OCI-LY7 (cell line): ENCODE measurements at regions not wholly inside any gene's neighbourhood (a gene's known extent, or its start where the extent isn't known, plus 50 kb on each side); places are given as distances from the start of the nearest gene placed in this dataset.

Source experiments
- EZH2phosphoT487 ChIP-seq: fragments of 200-600 bp; sonication (generic); IDR thresholded peaks from 2 replicates; pipeline ENCODE4 v1.6.1; 2018; ENCODE audit warnings: low read depth, borderline replicate concordance, mild to moderate bottlenecking, mixed run types, antibody characterized with exemption, low read length, moderate library complexity, mixed read lengths
- TF ChIP-seq, protein P1 (sequence below): fragments of 200-600 bp; sonication (generic); conservative IDR thresholded peaks from 2 replicates; pipeline ENCODE4 v1.5.1; 2014; ENCODE audit warnings: mild to moderate bottlenecking, antibody characterized with exemption, low read length, moderate library complexity, mixed read lengths

DNA sequence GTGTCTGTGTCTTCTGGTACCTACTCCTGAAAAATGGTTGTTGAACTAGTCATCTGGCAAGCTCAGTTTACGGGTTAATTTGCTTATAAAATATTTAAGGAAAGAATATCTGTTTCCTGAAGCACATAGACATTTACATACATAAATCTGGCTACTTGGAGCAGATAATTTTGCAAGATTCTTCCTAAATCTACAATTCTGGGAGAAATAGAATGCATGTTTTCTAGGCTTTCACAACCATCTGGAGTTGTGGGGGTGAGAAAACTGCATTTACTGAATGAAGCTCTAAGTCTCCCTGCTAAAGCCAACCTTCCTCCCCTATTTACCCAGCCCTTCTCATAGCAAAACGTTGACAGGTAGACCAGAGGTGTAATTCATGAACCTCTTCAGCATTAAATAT lies 393.7 kb upstream of the ARGLU1 start:
- TF ChIP-seq, protein P1, sequence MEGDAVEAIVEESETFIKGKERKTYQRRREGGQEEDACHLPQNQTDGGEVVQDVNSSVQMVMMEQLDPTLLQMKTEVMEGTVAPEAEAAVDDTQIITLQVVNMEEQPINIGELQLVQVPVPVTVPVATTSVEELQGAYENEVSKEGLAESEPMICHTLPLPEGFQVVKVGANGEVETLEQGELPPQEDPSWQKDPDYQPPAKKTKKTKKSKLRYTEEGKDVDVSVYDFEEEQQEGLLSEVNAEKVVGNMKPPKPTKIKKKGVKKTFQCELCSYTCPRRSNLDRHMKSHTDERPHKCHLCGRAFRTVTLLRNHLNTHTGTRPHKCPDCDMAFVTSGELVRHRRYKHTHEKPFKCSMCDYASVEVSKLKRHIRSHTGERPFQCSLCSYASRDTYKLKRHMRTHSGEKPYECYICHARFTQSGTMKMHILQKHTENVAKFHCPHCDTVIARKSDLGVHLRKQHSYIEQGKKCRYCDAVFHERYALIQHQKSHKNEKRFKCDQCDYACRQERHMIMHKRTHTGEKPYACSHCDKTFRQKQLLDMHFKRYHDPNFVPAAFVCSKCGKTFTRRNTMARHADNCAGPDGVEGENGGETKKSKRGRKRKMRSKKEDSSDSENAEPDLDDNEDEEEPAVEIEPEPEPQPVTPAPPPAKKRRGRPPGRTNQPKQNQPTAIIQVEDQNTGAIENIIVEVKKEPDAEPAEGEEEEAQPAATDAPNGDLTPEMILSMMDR: no peak
- no peak for TF ChIP-seq EZH2phosphoT487
